T-cell (primary cell): ENCODE measurements at regions not wholly inside any gene's neighbourhood (a gene's known extent, or its start where the extent isn't known, plus 50 kb on each side); places are given as distances from the start of the nearest gene placed in this dataset.

Experiments
- ATAC-seq, 4 experiments: fragments of 200-7000 bp in 3 of 4; fragments of 150-1000 bp in 1 of 4; cut with Tn5 transposase; replicated peaks in 1 of 4; 1 replicate in 3 of 4; 2 replicates in 1 of 4; pipeline ENCODE4 v1.10.0; 2021; ENCODE audit warnings: moderate library complexity in 3 of 4, mild to moderate bottlenecking in 2 of 4, moderate number of reproducible peaks in 1 of 4
- CTCF ChIA-PET, 2 donors: fragments of 300-600 bp; sonication (Branson Sonifier 250); formaldehyde crosslinking; loops; one replicate each; lab custom pipeline; 2022; ENCODE audit warnings: antibody characterized with exemption in 2 of 2; lab: Charles Lee
- POLR2A ChIA-PET, 2 donors: fragments of 300-600 bp; sonication (Branson Sonifier 250); formaldehyde crosslinking; loops; one replicate each; lab custom pipeline; 2022; ENCODE audit warnings: antibody characterized with exemption in 2 of 2; lab: Charles Lee
- DNase-seq, 35 experiments: peaks; one replicate each; pipeline versions ENCODE4 v3.0.0 to v3.0.0-alpha.2; 2013 to 2023
- H3K27ac ChIP-seq: one replicate; pipeline ENCODE4 v1.5.1; 2013; ENCODE audit warnings: low read length
- H3K27me3 ChIP-seq, 2 experiments: replicated peaks in 1 of 2; 1 replicate in 1 of 2; 2 replicates in 1 of 2; pipeline versions ENCODE4 v1.6.1 to v1.7.0; 2013; ENCODE audit warnings: low read length in 1 of 2, mixed read lengths in 1 of 2; ENCODE audit not compliant: control insufficient read depth in 2 of 2, insufficient read depth in 2 of 2; ENCODE audit errors: extremely low read depth in 1 of 2
- H3K36me3 ChIP-seq, 2 donors: 1 replicate in 1 of 2; 2 replicates in 1 of 2; pipeline versions ENCODE4 v1.6.1 to v1.7.0; 2013; ENCODE audit warnings: low read length in 1 of 2; ENCODE audit not compliant: control insufficient read depth in 2 of 2, insufficient read depth in 1 of 2; ENCODE audit errors: extremely low read depth in 1 of 2
- H3K4me1 ChIP-seq, 2 experiments: 1 replicate in 1 of 2; 2 replicates in 1 of 2; pipeline versions ENCODE4 v1.6.1 to v1.7.0; 2013; ENCODE audit warnings: low read length in 2 of 2, mixed read lengths in 1 of 2; ENCODE audit not compliant: insufficient read depth in 2 of 2, control insufficient read depth in 1 of 2; ENCODE audit errors: extremely low read depth in 1 of 2
- H3K4me3 ChIP-seq, 2 donors: 1 replicate in 1 of 2; 2 replicates in 1 of 2; pipeline versions ENCODE4 v1.5.1 to v1.7.0; 2013; ENCODE audit warnings: mild to moderate bottlenecking in 2 of 2, low read length in 1 of 2, moderate library complexity in 1 of 2; ENCODE audit not compliant: control insufficient read depth in 1 of 2; ENCODE audit errors: extremely low read depth in 1 of 2
- H3K9me3 ChIP-seq: 2 replicates; pipeline ENCODE4 v1.7.0; 2013
- H3K27ac Mint-ChIP-seq, 2 donors: one replicate each; pipeline ENCODE4 v1.8.0; 2020 to 2021; ENCODE audit warnings: mild to moderate bottlenecking in 2 of 2, mixed read lengths in 2 of 2
- H3K27me3 Mint-ChIP-seq, 2 donors: one replicate each; pipeline ENCODE4 v1.8.0; 2021 to 2022; ENCODE audit warnings: mixed read lengths in 2 of 2
- H3K36me3 Mint-ChIP-seq: one replicate; pipeline ENCODE4 v1.8.0; 2021; ENCODE audit warnings: mixed read lengths
- H3K4me1 Mint-ChIP-seq, 3 donors: one replicate each; pipeline ENCODE4 v1.8.0; 2020 to 2022; ENCODE audit warnings: mixed read lengths in 3 of 3, mild to moderate bottlenecking in 1 of 3
- H3K4me3 Mint-ChIP-seq, 3 donors: one replicate each; pipeline ENCODE4 v1.8.0; 2020 to 2022; ENCODE audit warnings: mild to moderate bottlenecking in 3 of 3, mixed read lengths in 3 of 3, moderate library complexity in 3 of 3
- H3K9me3 Mint-ChIP-seq, 3 donors: one replicate each; pipeline ENCODE4 v1.8.0; 2020 to 2022; ENCODE audit warnings: mixed read lengths in 3 of 3
- WGBS: methylation state at CpG from one replicate; pipeline ENCODE4 v1.1.5; 2013; ENCODE audit warnings: missing lambda C conversion rate; ENCODE audit not compliant: insufficient coverage; 5-methylcytosine and 5-hydroxymethylcytosine counted together

DNA sequence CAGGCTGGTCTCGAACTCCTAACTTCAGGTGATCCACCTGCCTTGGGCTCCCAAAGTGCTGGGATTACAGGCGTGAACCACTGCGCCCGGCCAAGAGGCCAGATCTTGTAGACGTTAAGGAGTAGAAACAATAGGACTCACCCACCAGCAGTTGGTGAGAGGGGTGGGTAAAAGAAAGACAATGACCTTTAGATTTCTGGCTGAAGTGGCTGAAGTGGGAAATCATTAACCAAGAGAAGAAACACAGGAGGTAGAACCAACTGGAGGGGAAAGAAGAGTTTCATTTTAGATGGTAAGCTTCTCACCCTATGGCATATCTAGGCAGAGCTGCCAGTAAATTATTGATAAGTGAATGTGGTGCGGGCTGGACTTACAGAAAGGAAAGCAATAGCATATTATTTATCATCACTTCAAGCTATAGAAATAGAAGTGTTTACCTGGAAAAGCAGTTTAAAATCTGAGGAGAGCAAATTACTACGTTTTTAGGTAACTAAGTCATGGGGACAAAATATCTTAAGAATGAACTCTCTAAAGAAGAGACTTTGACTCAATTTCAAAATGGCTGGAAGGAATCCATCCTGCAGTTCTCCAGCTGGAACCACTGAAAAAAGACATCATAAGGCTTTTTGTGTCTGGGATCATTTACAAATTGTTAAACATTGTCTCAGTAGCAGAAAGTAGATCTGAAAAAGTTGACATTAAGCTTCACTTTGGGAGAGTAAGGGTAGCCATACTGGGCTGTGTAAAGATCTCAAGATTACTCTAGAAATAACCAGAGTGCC lies 109.6 kb downstream of the ALDH8A1 start:
- ChIA-PET CTCF (interaction anchor here in 1 of 2 donors (0.7 kb wide), 1 partner anchor 200 kb away, joined by 3 read pairs; no protein-coding TSS in a partner anchor), POLR2A (no interaction called here)
- DNase-seq = no peak
- no peak overlapping the region for H3K27ac Mint-ChIP-seq
- H3K4me1 Mint-ChIP-seq = no peaks in the 10 kb centered on the region
- Histone ChIP-seq H3K4me1 (no peaks in the 10 kb centered on the region), H3K27ac (no peak overlapping the region), H3K36me3 (no peaks in the 10 kb centered on the region), H3K27me3 (peaks cover 0 to 2% of the 10 kb centered on the region in 2 experiments), H3K4me3 (no peak overlapping the region), H3K9me3 (no peaks in the 10 kb centered on the region)
- no peak overlapping the region for H3K4me3 Mint-ChIP-seq
- H3K9me3 Mint-ChIP-seq = no peaks in the 10 kb centered on the region
- 73% methylated on average over 3 of the region's 7 CpGs for WGBS
- no peaks in the 10 kb centered on the region for H3K36me3 Mint-ChIP-seq
- H3K27me3 Mint-ChIP-seq = peaks cover 0 to 1% of the 10 kb centered on the region in 2 donors
- ATAC-seq = no peak

GRCh38 chr6:134835993-134836392 lies 113.9 kb downstream of the ALDH8A1 start:
- Histone ChIP-seq H3K9me3 (no peaks in the 10 kb centered on the region), H3K27ac (no peak overlapping the region), H3K27me3 (peaks cover 0 to 2% of the 10 kb centered on the region in 2 experiments), H3K36me3 (no peaks in the 10 kb centered on the region), H3K4me1 (no peaks in the 10 kb centered on the region), H3K4me3 (no peak overlapping the region)
- Mint-ChIP-seq H3K27me3 (peaks cover 0 to 3% of the 10 kb centered on the region in 2 donors), H3K36me3 (no peaks in the 10 kb centered on the region), H3K4me3 (no peak overlapping the region), H3K4me1 (no peaks in the 10 kb centered on the region), H3K9me3 (no peaks in the 10 kb centered on the region), H3K27ac (no peak overlapping the region)
- WGBS = no CpG with 5 or more reads among the region's 2 CpGs
- ChIA-PET POLR2A (no interaction called here), CTCF (interaction anchor here in 1 of 2 donors (0.7 kb wide), 1 partner anchor 715 kb away, joined by 3 read pairs; no protein-coding TSS in a partner anchor)
- DNase-seq (no peak), ATAC-seq (no peak)

DNA sequence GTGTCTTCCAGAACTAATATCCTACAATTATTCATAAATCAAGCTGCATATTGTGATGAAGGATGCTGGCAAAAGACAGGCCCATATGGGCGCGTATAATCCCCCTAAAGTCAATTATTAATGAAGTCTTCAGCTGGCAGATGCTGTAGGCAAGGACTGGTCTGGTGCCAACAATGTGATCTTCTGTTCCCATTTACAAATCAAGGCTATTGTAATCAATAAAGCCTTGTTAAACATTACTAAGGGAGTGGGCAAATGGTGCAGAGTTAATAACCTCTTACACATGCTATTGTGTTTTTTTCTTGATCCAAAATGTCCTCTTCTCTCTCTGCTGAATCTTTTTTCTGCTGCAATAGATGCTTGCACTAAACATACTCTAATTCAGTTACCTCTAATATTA lies 119.0 kb downstream of the ALDH8A1 start:
- H3K4me1 Mint-ChIP-seq = no peaks in the 10 kb centered on the region
- Histone ChIP-seq H3K27ac (no peak overlapping the region), H3K4me1 (no peaks in the 10 kb centered on the region), H3K4me3 (no peak overlapping the region), H3K36me3 (no peaks in the 10 kb centered on the region), H3K9me3 (no peaks in the 10 kb centered on the region), H3K27me3 (no peaks in the 10 kb centered on the region)
- H3K9me3 Mint-ChIP-seq = no peaks in the 10 kb centered on the region
- no peak overlapping the region for H3K27ac Mint-ChIP-seq
- H3K4me3 Mint-ChIP-seq = no peak overlapping the region
- WGBS = no CpG with 5 or more reads among the region's 2 CpGs
- ChIA-PET POLR2A (interaction anchor here in 1 of 2 donors (0.7 kb wide), 1 partner anchor 10 kb away, joined by 3 read pairs; no protein-coding TSS in a partner anchor), CTCF (interaction anchor here (0.5 to 0.6 kb wide), 2 partner anchors 26 to 651 kb away, joined by 3 read pairs; no protein-coding TSS in a partner anchor)
- DNase-seq = no peak
- no peaks in the 10 kb centered on the region for H3K36me3 Mint-ChIP-seq
- ATAC-seq = no peak
- H3K27me3 Mint-ChIP-seq = peaks cover 0 to 7% of the 10 kb centered on the region in 2 donors

DNA sequence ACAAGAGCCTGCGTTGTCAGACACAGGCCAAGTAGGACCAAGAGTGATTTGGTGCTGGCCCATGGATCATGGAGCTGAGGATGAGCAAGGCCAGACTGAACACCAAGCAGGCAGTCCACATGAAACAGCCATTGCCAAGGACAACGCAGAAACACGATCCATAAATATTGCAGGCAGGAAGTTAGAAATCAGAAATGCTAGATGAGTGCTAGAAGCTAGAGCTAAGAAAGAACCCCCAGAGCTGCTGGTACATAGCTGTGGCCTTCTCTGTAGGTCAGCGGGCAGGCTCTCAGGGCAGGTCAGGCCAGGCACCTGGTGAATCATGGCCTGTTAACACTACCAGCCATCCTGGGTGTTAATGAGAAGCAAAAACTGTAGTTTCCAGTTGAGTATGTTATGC lies 119.7 kb downstream of the ALDH8A1 start:
- H3K4me3 ChIP-seq = no peak overlapping the region

GRCh38 chr6:134828641-134829040 lies 121.3 kb downstream of the ALDH8A1 start:
- no peak overlapping the region for H3K4me3 ChIP-seq
- no peaks in the 10 kb centered on the region for H3K27me3 ChIP-seq
- ATAC-seq (no peak), DNase-seq (no peak)
- Mint-ChIP-seq H3K27me3 (peaks cover 0 to 6% of the 10 kb centered on the region in 2 donors), H3K9me3 (no peaks in the 10 kb centered on the region), H3K4me3 (no peak overlapping the region), H3K4me1 (no peaks in the 10 kb centered on the region), H3K27ac (no peak overlapping the region), H3K36me3 (no peaks in the 10 kb centered on the region)
- 100% methylated on average over 3 of the region's 5 CpGs for WGBS
- ChIA-PET POLR2A (no interaction called here), CTCF (interaction anchor here in 1 of 2 donors (0.6 kb wide), 1 partner anchor 685 kb away, joined by 8 read pairs; no protein-coding TSS in a partner anchor)
- no peaks in the 10 kb centered on the region for H3K36me3 ChIP-seq
- H3K9me3 ChIP-seq = no peaks in the 10 kb centered on the region
- no peaks in the 10 kb centered on the region for H3K4me1 ChIP-seq
- H3K27ac ChIP-seq = no peak overlapping the region

More for the DNA sequence above, 119.7 kb downstream of the ALDH8A1 start:
- H3K27ac Mint-ChIP-seq = no peak overlapping the region
- H3K4me1 Mint-ChIP-seq = no peaks in the 10 kb centered on the region
- no peaks in the 10 kb centered on the region for H3K9me3 Mint-ChIP-seq
- no peaks in the 10 kb centered on the region for H3K36me3 Mint-ChIP-seq
- H3K27me3 Mint-ChIP-seq = peaks cover 0 to 7% of the 10 kb centered on the region in 2 donors
- Histone ChIP-seq H3K27ac (no peak overlapping the region), H3K9me3 (no peaks in the 10 kb centered on the region), H3K4me1 (no peaks in the 10 kb centered on the region), H3K27me3 (no peaks in the 10 kb centered on the region), H3K36me3 (no peaks in the 10 kb centered on the region)
- ChIA-PET POLR2A (no interaction called here), CTCF (interaction anchor here in 1 of 2 donors (0.5 kb wide), 1 partner anchor 191 kb away, joined by 4 read pairs; no protein-coding TSS in a partner anchor)
- H3K4me3 Mint-ChIP-seq = no peak overlapping the region
- WGBS = 91% methylated on average over 4 of the region's 4 CpGs
- no peak for DNase-seq
- ATAC-seq = no peak

GRCh38 chr6:134826889-134827737 lies 122.8 kb downstream of the ALDH8A1 start:
- Histone ChIP-seq H3K27ac (no peak overlapping the region), H3K27me3 (no peaks in the 10 kb centered on the region), H3K4me1 (peaks cover 0 to 2% of the 10 kb centered on the region in 2 experiments), H3K9me3 (no peaks in the 10 kb centered on the region), H3K36me3 (no peaks in the 10 kb centered on the region), H3K4me3 (no peak overlapping the region)
- no peak overlapping the region for H3K4me3 Mint-ChIP-seq
- peaks cover 0 to 2% (median 0%) of the 10 kb centered on the region in 3 donors for H3K4me1 Mint-ChIP-seq
- ATAC-seq (no peak), DNase-seq (no peak)
- no peak overlapping the region for H3K27ac Mint-ChIP-seq
- WGBS = 100% methylated on average over 2 of the region's 3 CpGs
- H3K27me3 Mint-ChIP-seq = peaks cover 0 to 6% of the 10 kb centered on the region in 2 donors
- H3K9me3 Mint-ChIP-seq = no peaks in the 10 kb centered on the region
- ChIA-PET POLR2A (no interaction called here), CTCF (interaction anchor here (0.9 to 1.4 kb wide), 5 partner anchors 653 to 704 kb away, joined by 3 to 9 read pairs (median 4); no protein-coding TSS in a partner anchor)
- H3K36me3 Mint-ChIP-seq = no peaks in the 10 kb centered on the region
